GM12873 (cell line): ENCODE measurements at regions not wholly inside any gene's neighbourhood (a gene's known extent, or its start where the extent isn't known, plus 50 kb on each side); places are given as distances from the start of the nearest gene placed in this dataset.

Experiments
- CTCF ChIP-seq: IDR thresholded peaks from 2 replicates; pipeline ENCODE4 v1.5.1; 2012; ENCODE audit warnings: low read depth, mild to moderate bottlenecking, moderate library complexity, low read length, control low read depth; ENCODE audit not compliant: insufficient read depth; ENCODE audit errors: missing control alignments

- no peak for TF ChIP-seq CTCF
Observed at GRCh38 chr6:48560408-48560807, 449.4 kb upstream of the PTCHD4 start.

- no peak for TF ChIP-seq CTCF
Observed at GRCh38 chr6:48553467-48554189, 442.6 kb upstream of the PTCHD4 start.

- TF ChIP-seq CTCF, result no peak
Observed at GRCh38 chr6:48552905-48553304, 441.9 kb upstream of the PTCHD4 start.

GRCh38 chr6:48550603-48551002, 439.6 kb upstream of the PTCHD4 start:
- no peak for TF ChIP-seq CTCF

- no peak for TF ChIP-seq CTCF
Observed at GRCh38 chr6:48542191-48542590, 431.2 kb upstream of the PTCHD4 start.

GRCh38 chr6:48541649-48542048, 430.7 kb upstream of the PTCHD4 start:
- TF ChIP-seq CTCF, result no peak

GRCh38 chr6:48535582-48536009, 424.6 kb upstream of the PTCHD4 start:
- no peak for TF ChIP-seq CTCF
